A549 (cell line): ENCODE measurements at regions not wholly inside any gene's neighbourhood (a gene's known extent, or its start where the extent isn't known, plus 50 kb on each side); places are given as distances from the start of the nearest gene placed in this dataset.

Experiments
- ATAC-seq, 2 experiments: fragments of 200-7000 bp in 1 of 2; fragments of >200 bp in 1 of 2; cut with Nextera tagmentation in 1 of 2; cut with Tn5 transposase in 1 of 2; 3 replicates each; pipeline versions ENCODE4 v1.8.0 to v1.9.1; 2018 to 2020; ENCODE audit warnings: mild to moderate bottlenecking in 1 of 2, moderate library complexity in 1 of 2
- CTCF ChIA-PET: fragments of 300-600 bp; sonication (Branson Sonifier 250); formaldehyde crosslinking; extraction: SDS; loops from one replicate; lab custom pipeline; 2021; ENCODE audit warnings: antibody characterized with exemption, inconsistent platforms; lab: Yijun Ruan, JAX
- POLR2A ChIA-PET: fragments of 350-600 bp; formaldehyde crosslinking; extraction: SDS; loops from one replicate; lab custom pipeline; 2021; ENCODE audit warnings: antibody characterized with exemption, inconsistent platforms; lab: Yijun Ruan, JAX
- DNase-seq, 2 experiments: peaks; one replicate each; pipeline versions ENCODE4 v3.0.0 to v3.0.0-alpha.2; 2011 to 2016; ENCODE audit warnings: low read depth in 1 of 2, low spot score in 1 of 2
- FAIRE-seq: peaks from 2 replicates; lab custom pipeline; 2011; peaks lifted over from hg19 to GRCh38; lab: Jason Lieb, UNC
- H3K27ac ChIP-seq, 2 experiments: fragments of >200 bp; sonication (Bioruptor Twin); formaldehyde crosslinking; 3 replicates each; pipeline ENCODE4 v1.5.1; 2016 to 2017
- H3K4me1 ChIP-seq: fragments of >200 bp; sonication (Bioruptor Twin); formaldehyde crosslinking; 3 replicates; pipeline ENCODE4 v1.6.1; 2016
- H3K4me2 ChIP-seq: fragments of >200 bp; sonication (Bioruptor Twin); formaldehyde crosslinking; 3 replicates; pipeline ENCODE4 v1.6.1; 2016
- H3K4me3 ChIP-seq: fragments of >200 bp; sonication (Bioruptor Twin); formaldehyde crosslinking; 3 replicates; pipeline ENCODE4 v1.5.1; 2016
- H3K9me3 ChIP-seq: fragments of >200 bp; sonication (Bioruptor Twin); formaldehyde crosslinking; 3 replicates; pipeline ENCODE4 v1.6.1; 2016
- ATOH8 ChIP-seq: fragments of 250-450 bp; sonication (Bioruptor Pico); IDR thresholded peaks from 2 replicates; pipeline ENCODE4 v1.5.0; 2020; ENCODE audit warnings: low read depth, mild to moderate bottlenecking, moderate library complexity
- CBX2 ChIP-seq: fragments of 200-600 bp; sonication (generic); IDR thresholded peaks from 2 replicates; pipeline ENCODE4 v1.6.1; 2016; ENCODE audit warnings: low read depth, mild to moderate bottlenecking, borderline replicate concordance
- CTCF ChIP-seq: fragments of >200 bp; sonication (Bioruptor Twin); formaldehyde crosslinking; IDR thresholded peaks from 3 replicates; pipeline ENCODE4 v1.5.1; 2016
- EHMT2 ChIP-seq: fragments of 200-600 bp; sonication (generic); IDR thresholded peaks from 2 replicates; pipeline ENCODE4 v1.6.1; 2016; ENCODE audit warnings: antibody characterized with exemption, low read depth, mild to moderate bottlenecking, moderate library complexity
- ELK1 ChIP-seq: fragments of 150-350 bp; IDR thresholded peaks from 2 replicates; pipeline ENCODE4 v1.6.1; 2014; ENCODE audit warnings: low read depth, mild to moderate bottlenecking, low read length
- FOSL2 ChIP-seq, 2 experiments: fragments of 450-650 bp in 1 of 2; fragments of >200 bp in 1 of 2; sonication (Bioruptor Twin) in 1 of 2; formaldehyde crosslinking; IDR thresholded peaks; 2 replicates each; pipeline versions ENCODE4 v1.5.0 to v1.6.1; 2016 to 2020; ENCODE audit warnings: mild to moderate bottlenecking in 1 of 2, moderate library complexity in 1 of 2
- FOXS1 ChIP-seq: fragments of 250-450 bp; sonication (Bioruptor Pico); IDR thresholded peaks from 2 replicates; pipeline ENCODE4 v1.5.0; 2020; ENCODE audit warnings: mild to moderate bottlenecking, moderate library complexity
- GATA3 ChIP-seq: IDR thresholded peaks from 2 replicates; pipeline ENCODE4 v1.6.1; 2012; ENCODE audit warnings: borderline replicate concordance
- HEYL ChIP-seq: fragments of 250-450 bp; sonication (Bioruptor Pico); IDR thresholded peaks from 2 replicates; pipeline ENCODE4 v1.8.0; 2021; ENCODE audit warnings: mild to moderate bottlenecking, moderate library complexity
- HOXA7 ChIP-seq: fragments of 250-450 bp; sonication (Bioruptor Pico); IDR thresholded peaks from 2 replicates; pipeline ENCODE4 v1.5.0; 2020; ENCODE audit warnings: mild to moderate bottlenecking, moderate library complexity
- MYC ChIP-seq: IDR thresholded peaks from 2 replicates; pipeline ENCODE4 v1.6.1; 2012; ENCODE audit warnings: mild to moderate bottlenecking, inconsistent platforms, low read length, improper control_type of control experiment, borderline replicate concordance
- POLR2A ChIP-seq: IDR thresholded peaks from 2 replicates; pipeline ENCODE4 v1.6.1; 2012; ENCODE audit warnings: mild to moderate bottlenecking, low read length
- RAD21 ChIP-seq, 2 experiments: fragments of >200 bp in 1 of 2; sonication (Bioruptor Twin) in 1 of 2; formaldehyde crosslinking in 1 of 2; IDR thresholded peaks in 1 of 2; conservative IDR thresholded peaks in 1 of 2; 2 replicates in 1 of 2; 3 replicates in 1 of 2; pipeline ENCODE4 v1.6.1; 2012 to 2018; ENCODE audit warnings: inconsistent platforms in 1 of 2
- RCOR1 ChIP-seq: fragments of 150-350 bp; IDR thresholded peaks from 2 replicates; pipeline ENCODE4 v1.6.1; 2014; ENCODE audit warnings: antibody characterized with exemption, low read length, low read depth
- RFX5 ChIP-seq: fragments of 450-650 bp; IDR thresholded peaks from 2 replicates; pipeline ENCODE4 v1.7.1; 2014; ENCODE audit warnings: antibody characterized with exemption, mild to moderate bottlenecking, moderate library complexity
- SMC3 ChIP-seq: fragments of >200 bp; sonication (Bioruptor Twin); formaldehyde crosslinking; IDR thresholded peaks from 3 replicates; pipeline ENCODE4 v1.6.1; 2018; ENCODE audit warnings: inconsistent platforms
- SREBF2 ChIP-seq: fragments of 450-650 bp; IDR thresholded peaks from 2 replicates; pipeline ENCODE4 v1.6.1; 2014; ENCODE audit warnings: mild to moderate bottlenecking, moderate library complexity
- ZC3H11A ChIP-seq: fragments of 450-650 bp; IDR thresholded peaks from 2 replicates; pipeline ENCODE4 v1.6.1; 2014; ENCODE audit warnings: antibody characterized with exemption, mild to moderate bottlenecking
- ZNF302 ChIP-seq: fragments of 250-450 bp; sonication (Bioruptor Pico); IDR thresholded peaks from 2 replicates; pipeline ENCODE4 v1.9.0; 2021; ENCODE audit warnings: inconsistent platforms, mild to moderate bottlenecking, moderate library complexity
- WGBS: methylation state at CpG from one replicate; pipeline ENCODE4 v1.1.6; 2017; ENCODE audit errors: missing lambda C conversion rate; 5-methylcytosine and 5-hydroxymethylcytosine counted together
- TF ChIP-seq, protein P1 (sequence below): fragments of 250-450 bp; sonication (Bioruptor Pico); IDR thresholded peaks from 2 replicates; pipeline ENCODE4 v1.5.0; 2021; ENCODE audit warnings: mild to moderate bottlenecking, moderate library complexity, borderline replicate concordance

- TF ChIP-seq ZNF302 (CRISPR knock-in tag) (no peak), HOXA7 (CRISPR knock-in tag) (no peak), FOXS1 (CRISPR knock-in tag) (no peak), SREBF2 (no peak), POLR2A (no peak), CTCF (no peak), ATOH8 (CRISPR knock-in tag) (no peak), RFX5 (no peak), ZC3H11A (no peak), GATA3 (no peak), EHMT2 (no peak), MYC (no peak), RCOR1 (no peak), HEYL (CRISPR knock-in tag) (no peak), ELK1 (no peak)
- TF ChIP-seq, protein P1, sequence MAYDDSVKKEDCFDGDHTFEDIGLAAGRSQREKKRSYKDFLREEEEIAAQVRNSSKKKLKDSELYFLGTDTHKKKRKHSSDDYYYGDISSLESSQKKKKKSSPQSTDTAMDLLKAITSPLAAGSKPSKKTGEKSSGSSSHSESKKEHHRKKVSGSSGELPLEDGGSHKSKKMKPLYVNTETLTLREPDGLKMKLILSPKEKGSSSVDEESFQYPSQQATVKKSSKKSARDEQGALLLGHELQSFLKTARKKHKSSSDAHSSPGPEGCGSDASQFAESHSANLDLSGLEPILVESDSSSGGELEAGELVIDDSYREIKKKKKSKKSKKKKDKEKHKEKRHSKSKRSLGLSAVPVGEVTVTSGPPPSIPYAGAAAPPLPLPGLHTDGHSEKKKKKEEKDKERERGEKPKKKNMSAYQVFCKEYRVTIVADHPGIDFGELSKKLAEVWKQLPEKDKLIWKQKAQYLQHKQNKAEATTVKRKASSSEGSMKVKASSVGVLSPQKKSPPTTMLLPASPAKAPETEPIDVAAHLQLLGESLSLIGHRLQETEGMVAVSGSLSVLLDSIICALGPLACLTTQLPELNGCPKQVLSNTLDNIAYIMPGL (CRISPR knock-in tag), result no peak
- Histone ChIP-seq H3K4me1 (no peaks in the 10 kb centered on the region), H3K4me2 (no peak overlapping the region), H3K4me3 (no peak overlapping the region), H3K9me3 (no peaks in the 10 kb centered on the region), H3K27ac (no peak overlapping the region)
- FAIRE-seq, result no peak
- 69% methylated on average over 8 of the region's 8 CpGs for WGBS
- no peak for DNase-seq
- ChIA-PET CTCF (no interaction called here), POLR2A (no interaction called here)
- no peak for ATAC-seq
Measured at GRCh38 chr13:28575200-28575599, 80.3 kb upstream of the FLT1 start.

- ChIA-PET POLR2A (no interaction called here), CTCF (no interaction called here)
- no peak overlapping the region for H3K4me3 ChIP-seq
- 19% methylated on average over 9 of the region's 10 CpGs for WGBS
- no peaks in the 10 kb centered on the region for H3K9me3 ChIP-seq
- ATAC-seq, result peak; percentile 72 to 77; a peak in 5 of 6 replicates
- no peak overlapping the region for H3K27ac ChIP-seq
- no peak for FAIRE-seq
- peak; percentile 48 to 86 for DNase-seq
- TF ChIP-seq FOSL2 (IDR thresholded peaks at IDR 0.05) (0 out of 2 replicates have a peak, but pooled peaks have one; percentile 18), FOSL2 (CRISPR knock-in tag; IDR thresholded peaks at IDR 0.05) (peak; percentile 83), RAD21 (conservative IDR thresholded peaks at IDR 0.05 in 1 of 2, IDR thresholded peaks at IDR 0.05 in 1 of 2) (no peak), SMC3 (no peak), CBX2 (no peak)
- no peaks in the 10 kb centered on the region for H3K4me1 ChIP-seq
- no peak overlapping the region for H3K4me2 ChIP-seq
Measured at GRCh38 chr13:28574617-28575142, 79.8 kb upstream of the FLT1 start.
